GM21367 (cell line): ENCODE measurements at regions not wholly inside any gene's neighbourhood (a gene's known extent, or its start where the extent isn't known, plus 50 kb on each side); places are given as distances from the start of the nearest gene placed in this dataset.
"Not testable (repeated sequence)": the region's sequence is repeated elsewhere in the genome, so short reads cannot be mapped to it uniquely, and the experiment has no call there.

Experiments
- ATAC-seq: cut with Tn5 transposase; IDR thresholded peaks from one replicate; pipeline ENCODE4 v1.9.1; 2021; ENCODE audit not compliant: unreplicated experiment

DNA sequence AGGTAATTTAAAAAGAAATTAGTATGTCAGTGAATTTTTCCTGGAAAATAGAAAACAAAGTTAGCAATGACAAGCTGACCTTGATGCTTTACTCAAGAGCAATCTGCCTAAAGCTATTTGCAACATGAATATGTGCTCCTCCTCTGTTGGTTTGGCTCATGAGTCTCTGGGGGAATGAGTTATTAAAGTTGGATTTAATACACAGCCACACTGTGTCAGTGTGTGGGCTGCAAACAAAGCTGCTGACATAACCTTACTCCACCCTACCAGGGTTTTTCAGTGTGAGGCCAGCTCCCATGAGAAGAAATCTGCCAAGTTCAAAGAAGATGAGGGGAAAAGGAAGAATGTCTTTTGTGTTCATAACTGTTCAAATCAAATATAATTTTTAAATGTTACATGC lies 280.5 kb downstream of the TLL1 start:
- ATAC-seq, result no peak

DNA sequence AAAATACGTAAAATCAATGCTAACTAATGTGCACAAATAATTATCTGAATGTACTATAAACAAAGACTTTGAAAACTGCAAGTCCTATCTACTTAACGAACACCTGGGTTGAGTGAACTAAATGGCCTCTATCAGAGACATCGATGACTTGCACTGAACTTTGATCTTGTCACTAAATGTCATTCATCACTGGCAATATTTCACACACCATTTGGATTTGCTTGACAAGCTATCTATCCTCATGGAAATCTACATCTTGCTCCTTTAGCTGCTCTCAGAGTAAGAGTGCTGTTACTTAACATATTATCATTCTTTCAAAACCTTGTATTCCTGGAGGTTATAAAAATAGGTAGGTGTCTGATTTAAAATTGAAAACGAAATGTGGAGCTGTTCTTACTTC lies 289.3 kb downstream of the TLL1 start:
- ATAC-seq, result no peak

DNA sequence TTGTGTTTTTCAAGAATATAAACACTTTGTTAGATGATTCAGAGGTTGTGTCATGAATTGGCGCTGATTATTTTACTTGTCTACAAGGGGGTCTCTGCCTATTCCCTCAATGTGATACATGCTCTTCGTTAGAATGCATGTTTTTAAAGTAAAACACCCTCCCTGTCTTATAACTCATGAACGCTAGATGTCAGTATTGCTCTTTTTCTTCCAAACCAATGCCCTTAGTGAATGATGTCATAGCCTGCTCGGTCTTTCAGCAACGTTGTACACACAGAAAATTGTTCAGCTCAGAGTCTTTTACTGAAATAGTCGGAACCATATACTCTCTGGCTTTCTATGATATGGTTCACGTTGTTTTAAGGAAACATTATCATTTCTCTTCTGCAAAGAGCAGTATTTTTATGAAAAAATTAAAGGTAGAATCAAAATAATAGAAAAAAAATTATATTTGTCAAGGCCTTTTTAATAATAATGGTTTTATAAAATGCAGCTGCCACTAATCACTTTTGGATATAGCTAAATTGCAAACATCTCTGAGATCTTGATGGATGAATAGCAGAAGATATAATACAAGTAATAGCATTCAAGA lies 292.9 kb downstream of the TLL1 start:
- peak; percentile 98 for ATAC-seq

DNA sequence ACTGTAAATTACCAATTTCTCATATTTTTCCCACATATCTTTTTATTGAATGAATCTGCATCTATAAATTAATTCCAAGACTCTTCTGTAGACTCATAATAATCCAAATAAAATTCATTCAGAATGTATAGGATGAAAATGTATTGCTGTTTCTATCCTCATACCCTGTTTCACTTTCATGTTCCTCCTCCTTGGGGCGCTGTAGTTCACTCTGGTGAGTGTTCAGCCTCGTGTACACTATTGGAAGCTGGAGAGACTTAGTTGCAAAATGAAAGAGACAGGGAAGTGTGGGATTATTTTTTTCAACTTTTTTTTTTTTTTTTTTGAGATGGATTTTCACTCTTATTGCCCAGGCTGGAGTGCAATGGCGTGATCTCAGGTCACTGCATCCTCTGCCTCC lies 296.1 kb downstream of the TLL1 start:
- ATAC-seq, result no peak

DNA sequence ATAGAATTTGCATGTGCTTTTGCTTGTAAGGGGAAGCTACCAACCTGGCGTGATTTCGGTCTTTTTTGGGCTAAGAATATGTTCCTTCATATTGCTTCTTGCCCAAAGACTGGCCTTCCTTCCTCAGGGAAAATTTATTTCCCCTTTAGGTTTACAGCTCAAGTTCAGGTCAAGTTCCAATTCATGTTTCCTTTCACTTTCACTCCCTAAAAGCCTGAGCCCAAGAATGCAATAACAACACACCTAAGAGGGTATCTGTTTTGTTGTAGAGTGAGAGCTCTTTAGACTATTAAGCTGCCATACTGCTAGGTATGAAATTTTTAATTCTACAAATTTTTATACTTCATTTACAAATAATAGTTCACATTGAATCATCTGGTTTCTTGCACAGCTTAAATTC lies 299.6 kb downstream of the TLL1 start:
- ATAC-seq, result no peak

DNA sequence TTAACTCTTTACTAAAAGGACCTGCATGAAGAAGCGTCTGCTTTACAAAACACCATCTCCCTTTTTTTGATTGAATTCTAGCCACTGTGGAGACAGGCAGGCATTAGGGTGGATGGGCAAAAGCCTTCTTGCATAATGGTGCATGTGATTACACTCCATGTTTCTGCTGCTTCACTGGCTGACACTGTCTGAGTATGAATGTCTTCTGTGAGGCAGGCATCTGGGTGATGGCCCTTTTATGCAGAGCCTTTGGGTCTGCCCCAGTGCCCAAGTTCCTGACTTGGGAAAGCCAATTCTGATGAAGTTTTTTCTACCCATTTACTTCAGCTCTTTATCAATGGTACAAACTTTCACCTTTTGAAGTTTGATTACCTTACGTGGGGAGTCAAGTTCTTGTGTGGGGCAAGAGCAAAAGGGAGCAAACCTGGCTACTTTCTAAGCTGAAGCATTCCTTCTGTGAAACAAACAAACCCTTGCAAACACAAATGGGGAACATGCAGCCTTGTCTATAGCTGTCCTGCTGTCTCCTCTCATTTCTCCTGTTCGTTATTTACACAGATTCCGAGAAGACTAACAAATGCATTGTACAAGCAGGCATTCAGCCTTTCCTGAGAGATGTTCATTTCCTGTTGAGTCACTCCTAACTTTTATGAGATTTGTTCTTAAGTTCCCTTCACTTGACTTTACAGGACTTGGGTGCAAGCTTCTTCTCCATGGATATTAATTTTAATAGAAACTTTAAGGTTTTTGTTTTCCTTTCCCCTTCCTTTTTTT lies 301.9 kb downstream of the TLL1 start:
- no peak for ATAC-seq

DNA sequence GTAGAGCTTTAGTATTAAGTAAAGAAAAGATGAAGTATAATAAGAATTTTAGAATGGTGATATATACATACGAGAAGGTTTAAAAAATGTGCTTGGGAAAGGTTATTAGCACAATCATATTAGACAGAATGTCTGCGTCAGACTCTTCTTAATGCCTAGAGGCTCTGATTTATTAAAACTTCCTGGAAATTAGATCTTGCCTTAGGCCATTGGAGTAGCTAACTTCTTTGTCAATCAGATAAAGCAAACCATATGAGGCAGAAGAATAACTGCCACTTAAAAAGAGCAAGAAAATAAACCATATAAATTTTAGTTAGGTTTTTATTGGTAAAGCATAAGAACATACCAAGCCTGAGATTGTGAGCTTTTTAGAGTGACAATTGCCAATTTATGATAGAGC lies 309.1 kb downstream of the TLL1 start:
- no peak for ATAC-seq

DNA sequence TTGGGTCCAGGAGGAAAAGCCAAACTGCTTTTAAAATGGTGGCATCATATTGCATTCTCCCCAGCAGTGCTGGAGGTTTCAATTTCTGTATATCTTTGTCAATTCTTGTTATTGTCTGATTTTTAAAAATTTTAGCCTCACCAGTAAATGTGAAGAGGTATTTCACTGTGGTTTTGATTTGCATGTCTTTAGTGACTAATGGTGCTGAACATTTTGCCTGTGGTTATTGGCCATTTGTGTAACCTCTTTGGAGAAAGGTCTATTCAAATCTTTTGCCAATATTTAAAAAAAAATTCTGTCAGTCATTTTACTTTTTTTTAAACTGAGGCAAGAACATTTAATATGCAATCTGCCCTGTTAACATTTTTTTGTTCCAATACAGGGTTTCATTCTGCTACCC lies 322.1 kb downstream of the TLL1 start:
- ATAC-seq, result no peak

DNA sequence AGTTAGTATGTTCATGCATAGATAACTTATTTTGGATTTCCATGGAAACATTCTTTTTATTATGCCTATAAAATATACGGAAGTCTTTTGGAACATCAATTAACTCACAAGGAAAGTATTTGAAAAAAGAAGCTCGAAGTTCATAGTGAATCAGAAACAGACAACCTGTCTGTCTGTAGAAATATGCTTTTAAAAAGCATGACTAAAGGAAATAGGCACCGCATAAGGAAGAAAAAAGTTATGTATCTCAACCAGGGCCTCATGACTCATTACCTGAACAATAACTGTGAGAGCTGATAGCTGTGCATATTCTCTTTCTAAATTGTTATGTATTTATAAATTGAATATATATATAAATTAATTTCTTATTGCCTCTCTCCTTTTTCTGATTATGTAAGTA lies 324.1 kb downstream of the TLL1 start:
- ATAC-seq, result no peak

DNA sequence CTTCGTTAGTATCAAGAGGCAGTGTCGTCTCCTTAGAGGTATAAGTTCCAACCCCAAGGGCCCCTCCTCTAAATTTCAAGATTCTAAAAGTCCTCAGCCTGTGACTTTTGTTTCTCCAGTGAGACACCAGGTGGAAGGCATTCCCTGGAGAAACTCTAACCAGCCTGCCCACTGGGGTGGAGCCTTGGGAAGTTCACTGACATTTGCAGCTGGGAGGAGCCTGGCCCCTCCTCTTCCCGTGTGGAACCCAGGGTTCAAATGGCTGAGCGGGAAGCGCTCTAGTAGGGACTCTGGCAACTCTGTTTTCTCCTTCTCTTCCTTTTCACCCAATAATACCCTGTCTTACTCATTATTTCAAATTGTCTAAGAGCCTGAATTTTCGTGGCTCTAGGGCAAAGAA lies 325.0 kb downstream of the TLL1 start:
- ATAC-seq, result no peak

DNA sequence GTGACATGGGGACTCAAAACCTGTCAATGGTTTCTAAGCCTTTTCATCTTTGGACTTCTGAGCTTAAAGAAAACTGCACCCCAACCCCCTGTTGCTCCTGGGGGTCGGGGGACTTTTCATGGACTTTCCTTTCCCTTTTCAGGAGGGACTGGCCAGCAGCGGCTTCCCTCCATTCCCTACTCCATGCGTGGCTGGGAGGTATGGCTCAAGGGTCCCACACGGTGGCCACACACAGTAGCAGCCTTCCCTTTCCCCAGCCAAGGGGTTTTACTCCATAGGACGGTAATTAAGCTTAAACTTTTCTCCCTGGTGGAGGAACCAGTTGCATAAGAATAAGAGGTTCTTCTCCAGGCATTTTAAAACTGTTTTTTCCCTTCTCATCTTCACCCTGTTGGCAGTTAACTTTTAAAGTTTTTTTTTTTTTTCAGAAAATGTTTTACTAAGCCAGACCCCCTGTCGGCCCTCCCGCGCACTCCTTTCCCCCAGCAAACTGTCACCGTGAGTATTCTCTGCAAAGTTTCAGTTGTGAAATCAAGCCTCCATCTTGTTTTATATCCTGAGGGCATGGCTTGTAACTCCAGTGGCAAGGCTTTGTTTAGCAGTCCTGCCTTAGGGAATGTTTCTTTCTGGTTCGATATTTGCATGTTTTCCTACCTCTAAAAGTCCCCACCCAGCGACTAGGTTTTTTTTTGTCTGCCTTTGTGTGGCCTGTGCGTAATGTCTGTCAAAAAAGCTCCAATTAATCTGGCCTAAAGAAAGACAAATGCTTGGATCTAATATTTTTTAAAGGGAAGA lies 325.7 kb downstream of the TLL1 start:
- no peak for ATAC-seq

DNA sequence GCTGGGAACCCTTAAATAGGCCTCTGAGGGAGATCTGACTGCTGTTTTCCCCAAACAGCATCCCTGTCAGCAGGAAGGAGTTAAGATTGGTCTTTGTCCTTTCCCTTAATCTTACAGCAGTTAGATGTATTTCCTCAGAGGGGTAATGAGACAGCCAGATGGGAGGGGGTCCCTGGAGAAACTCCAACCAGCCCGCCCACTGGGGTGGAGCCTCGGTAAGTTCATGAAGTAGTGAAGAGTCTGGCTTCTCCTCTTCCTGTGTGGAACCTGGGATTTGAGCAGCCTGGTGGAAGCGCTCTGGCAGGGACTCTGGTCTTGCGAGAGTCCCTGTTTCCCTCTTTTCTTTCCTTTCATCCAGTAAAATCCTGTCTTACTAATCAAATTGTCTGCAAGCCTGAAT lies 330.0 kb downstream of the TLL1 start:
- ATAC-seq, result no peak

DNA sequence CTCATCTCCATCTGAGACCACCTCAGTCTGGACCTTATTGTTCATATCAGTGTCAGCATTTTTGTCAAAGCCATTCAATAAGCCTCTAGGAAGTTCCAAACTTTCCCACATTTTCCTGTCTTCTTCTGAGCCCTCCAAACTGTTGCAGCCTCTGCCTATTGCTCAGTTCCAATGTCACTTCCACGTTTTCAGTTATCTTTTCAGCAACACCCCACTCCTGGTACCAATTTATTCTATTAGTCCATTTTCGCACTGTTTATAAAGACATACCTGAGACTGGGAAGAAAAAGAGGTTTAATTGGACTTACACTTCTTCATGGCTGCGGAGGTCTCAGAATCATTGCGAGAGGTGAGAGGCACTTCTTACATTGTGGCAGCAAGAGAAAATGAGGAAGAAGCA lies 339.3 kb downstream of the TLL1 start:
- ATAC-seq, result not testable (repeated sequence)

DNA sequence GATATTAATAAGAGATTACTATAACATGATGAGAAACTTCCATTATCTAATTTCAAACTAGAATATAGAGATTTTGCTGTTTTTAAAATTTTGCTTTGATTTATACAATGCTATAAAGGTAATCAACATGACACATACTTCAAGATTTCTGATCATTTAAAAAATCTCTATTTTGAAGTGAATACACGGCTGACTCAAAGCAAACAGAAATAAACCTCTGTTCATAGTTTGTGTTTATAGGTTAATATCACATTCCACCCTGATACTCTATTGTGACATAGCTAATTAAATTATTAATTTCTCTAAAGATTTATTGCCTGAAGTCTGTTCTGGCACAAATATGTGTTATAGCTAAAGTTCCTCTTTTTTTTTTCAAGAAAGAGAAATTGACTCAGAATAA lies 349.2 kb downstream of the TLL1 start:
- no peak for ATAC-seq

DNA sequence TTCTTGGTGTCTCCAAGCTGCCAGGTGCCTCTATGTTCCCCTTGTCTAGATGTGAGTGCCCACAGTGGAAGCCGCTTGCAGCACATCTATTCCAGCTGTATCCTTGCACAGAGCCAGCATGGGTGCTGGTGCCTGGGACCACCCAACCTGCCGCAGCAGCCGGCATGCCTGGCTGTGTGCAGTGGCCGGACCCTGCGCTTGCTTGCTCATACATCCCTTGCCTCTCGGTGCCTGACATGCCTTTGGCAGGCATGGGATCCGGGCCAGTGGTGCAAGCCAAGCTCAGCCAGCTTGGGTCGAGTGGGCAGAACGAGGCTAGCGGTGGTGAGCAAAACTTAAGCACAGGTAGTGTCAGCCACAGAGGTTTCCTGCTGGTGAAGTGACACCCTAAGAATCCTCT lies 355.1 kb downstream of the TLL1 start:
- no peak for ATAC-seq

DNA sequence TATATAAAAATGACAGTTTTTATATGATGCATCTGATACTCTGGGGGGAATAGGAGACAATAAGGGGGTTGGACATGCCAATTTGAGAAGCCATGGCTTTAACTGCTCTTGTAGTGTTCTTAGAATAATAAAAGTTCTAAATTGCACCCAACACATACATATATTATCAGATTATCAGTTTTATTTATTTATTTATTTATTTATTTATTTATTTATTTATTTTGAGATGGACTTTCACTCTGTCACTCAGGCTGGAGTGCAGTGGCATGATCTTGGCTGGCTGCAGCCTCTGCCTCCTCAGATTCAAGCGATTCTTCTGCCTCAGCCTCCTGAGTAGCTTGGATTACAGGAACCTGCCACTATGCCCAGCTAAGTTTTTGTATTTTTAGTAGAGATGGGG lies 356.8 kb downstream of the TLL1 start:
- no peak for ATAC-seq

DNA sequence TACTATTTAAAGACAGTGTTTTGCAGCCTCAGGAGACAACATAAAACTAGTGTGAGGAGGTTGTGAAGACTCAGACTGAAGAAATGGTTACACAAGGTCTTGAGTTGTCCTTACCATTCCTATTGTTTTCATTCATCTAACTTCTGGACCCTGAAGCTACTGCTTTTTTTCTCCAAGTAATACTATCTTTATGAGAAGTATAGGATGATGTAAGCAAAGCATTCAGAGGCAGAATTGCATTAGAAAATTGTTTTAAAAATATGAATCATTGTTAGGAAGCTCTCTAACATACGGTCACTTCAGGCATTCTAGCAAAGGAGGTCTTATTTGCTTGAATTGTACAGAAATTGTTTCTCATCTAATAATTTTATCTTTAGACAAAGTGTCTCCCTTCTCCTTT lies 357.8 kb downstream of the TLL1 start:
- ATAC-seq, result no peak

DNA sequence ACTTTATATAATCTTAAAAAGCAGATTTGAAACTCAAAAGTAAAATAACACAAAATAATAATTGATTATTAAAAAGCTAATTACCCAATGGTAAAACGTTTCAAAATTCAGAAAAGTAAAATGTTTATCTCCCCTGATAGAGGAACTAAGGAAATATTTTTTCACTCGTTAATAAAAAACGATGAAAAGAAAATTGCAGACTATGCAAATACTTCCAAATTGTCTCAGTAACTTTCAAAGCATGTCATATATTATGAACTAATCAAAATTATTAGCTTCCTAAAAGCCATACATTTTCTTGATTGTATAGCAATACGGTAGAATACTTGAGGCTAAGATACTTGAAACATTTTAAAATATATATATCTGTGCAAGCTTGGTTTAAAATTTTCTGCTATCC lies 366.3 kb downstream of the TLL1 start:
- ATAC-seq, result no peak

DNA sequence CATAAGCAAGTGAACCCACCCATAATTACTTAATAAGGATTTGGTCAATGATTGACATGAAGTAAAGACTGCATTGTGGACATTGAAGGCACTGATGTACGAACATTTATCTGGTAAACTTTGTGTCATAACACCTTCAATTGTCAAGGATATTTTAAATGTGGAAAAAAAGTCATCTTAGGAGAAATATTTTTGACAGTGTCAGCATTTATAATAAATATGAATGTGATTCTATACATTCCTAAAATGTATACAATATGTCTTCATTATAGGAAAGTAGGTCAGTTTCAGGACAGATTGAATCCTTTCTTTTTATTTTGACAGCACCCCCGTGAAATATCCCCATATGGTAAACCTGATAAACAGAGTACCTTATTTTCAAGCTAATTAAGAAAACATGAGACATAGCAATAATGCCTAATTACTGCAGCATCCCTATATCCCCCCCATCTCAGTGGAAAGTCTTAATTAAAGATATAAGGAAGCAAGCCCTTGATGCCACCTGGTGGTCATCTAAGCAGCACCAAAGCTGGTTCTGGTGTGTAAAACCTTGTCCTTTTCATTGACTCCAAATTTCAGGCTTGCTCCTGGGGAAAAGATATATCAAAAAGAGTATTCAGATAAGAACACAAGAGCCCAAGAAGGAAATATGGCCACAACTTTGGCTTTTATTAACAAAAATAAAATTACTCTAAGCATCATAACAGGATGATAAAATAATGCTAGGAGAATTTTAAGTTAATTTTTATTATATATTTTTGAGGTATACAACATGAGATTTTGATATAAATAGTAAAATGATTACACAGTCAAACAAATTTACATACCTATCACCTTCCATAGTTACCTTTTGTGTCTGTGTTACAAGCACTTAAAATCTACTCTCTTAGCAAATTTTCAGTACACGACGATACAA lies 379.7 kb downstream of the TLL1 start:
- no peak for ATAC-seq

DNA sequence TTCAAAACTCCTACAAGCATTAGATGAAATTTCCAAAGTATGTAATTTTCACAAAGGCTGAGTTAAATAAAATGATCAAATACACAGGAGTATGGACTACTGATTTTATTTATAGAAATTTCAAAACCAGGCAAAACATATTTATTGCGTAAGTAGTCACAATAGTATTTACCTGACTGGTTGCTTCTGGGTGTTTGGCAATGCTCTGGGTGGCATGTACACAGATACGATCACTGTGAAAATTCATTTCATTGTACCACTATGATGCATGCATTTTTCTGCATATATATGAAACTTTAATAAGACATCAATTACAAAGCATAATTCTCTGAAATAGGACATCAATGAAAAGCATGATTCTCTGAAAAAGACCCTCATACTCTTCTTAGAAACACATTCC lies 384.2 kb downstream of the TLL1 start:
- ATAC-seq, result no peak

DNA sequence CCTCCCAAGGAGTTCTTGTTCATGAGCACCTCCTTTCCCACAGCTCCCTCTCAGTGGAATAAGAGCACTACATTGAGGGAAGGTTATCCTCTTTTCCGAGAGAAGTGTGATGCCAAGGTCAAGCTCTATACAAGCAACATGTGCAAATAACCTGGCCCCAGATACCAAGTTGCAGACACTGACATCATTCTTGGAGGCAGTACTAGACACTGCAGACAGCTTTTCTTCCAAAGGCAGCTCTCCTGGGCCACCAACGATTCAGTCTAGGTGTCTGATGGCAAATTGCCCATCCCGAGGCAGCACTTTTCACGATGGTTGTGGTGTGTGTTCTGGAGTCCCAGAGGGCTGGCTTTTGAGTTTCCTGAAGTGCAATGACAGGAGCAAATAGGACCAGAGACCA lies 384.9 kb downstream of the TLL1 start:
- no peak for ATAC-seq
